Left lung (tissue), 4 donors: ENCODE measurements at regions not wholly inside any gene's neighbourhood (a gene's known extent, or its start where the extent isn't known, plus 50 kb on each side); places are given as distances from the start of the nearest gene placed in this dataset.

Experiments
- ATAC-seq: fragments of 200-7000 bp; cut with Tn5 transposase; one replicate; pipeline ENCODE4 v1.9.1; 2020; ENCODE audit warnings: moderate library complexity
- DNase-seq, 4 donors: peaks; one replicate each; pipeline ENCODE4 v3.0.0-alpha.2; 2013 to 2020
- H3K27ac ChIP-seq, 2 donors: fragments of 200-600 bp; sonication (generic) in 1 of 2; one replicate each; pipeline versions ENCODE4 v1.5.0 to v1.8.0; 2020 to 2021
- H3K27me3 ChIP-seq, 2 donors: fragments of 200-600 bp; sonication (generic) in 1 of 2; one replicate each; pipeline versions ENCODE4 v1.5.0 to v1.8.0; 2020 to 2021
- H3K36me3 ChIP-seq, 2 donors: fragments of 200-600 bp; sonication (generic) in 1 of 2; one replicate each; pipeline versions ENCODE4 v1.5.0 to v1.8.0; 2020 to 2021
- H3K4me1 ChIP-seq, 2 donors: fragments of 200-600 bp; one replicate each; pipeline ENCODE4 v1.8.0; 2021
- H3K4me3 ChIP-seq, 2 donors: fragments of 200-600 bp; sonication (generic) in 1 of 2; one replicate each; pipeline versions ENCODE4 v1.5.0 to v1.8.0; 2020 to 2021; ENCODE audit warnings: mild to moderate bottlenecking in 1 of 2
- H3K9me3 ChIP-seq, 2 donors: fragments of 200-600 bp; sonication (generic) in 1 of 2; one replicate each; pipeline versions ENCODE4 v1.5.0 to v1.8.0; 2020 to 2021
- CTCF ChIP-seq, 2 donors: fragments of 200-600 bp; sonication (generic) in 1 of 2; IDR thresholded peaks; one replicate each; pipeline versions ENCODE4 v1.5.0 to v1.8.0; 2021; ENCODE audit warnings: antibody characterized with exemption in 2 of 2
- intact Hi-C, 2 donors: fragments of 100-400 bp; cut with DNase I; formaldehyde crosslinking; loops; one replicate each; pipeline versions ENCODE4 v1.11.2 to v1.14.2; 2022
- donor health status: DM: no; HTN: yes; CAD: no.
- donor health status: DM: no; HTN: no; CAD: no.

GRCh38 chr5:39519079-39519478 lies 94.3 kb upstream of the DAB2 start:
- intact Hi-C loops: no loop called here
- no peaks in the 10 kb centered on the region for H3K9me3 ChIP-seq
- ATAC-seq: no peak
- H3K27me3 ChIP-seq: no peaks in the 10 kb centered on the region
- peaks cover 14 to 18% of the 10 kb centered on the region in 2 donors for H3K4me1 ChIP-seq
- no peaks in the 10 kb centered on the region for H3K36me3 ChIP-seq
- no peak overlapping the region for H3K4me3 ChIP-seq
- no peak overlapping the region for H3K27ac ChIP-seq
- no peak for TF ChIP-seq CTCF (IDR thresholded peaks at IDR 0.05)
- no peak for DNase-seq

- DNase-seq (no peak), ATAC-seq (no peak)
- no peak overlapping the region for H3K27ac ChIP-seq
- intact Hi-C loops: no loop called here
- H3K4me1 ChIP-seq: peaks cover 14 to 18% of the 10 kb centered on the region in 2 donors
- no peaks in the 10 kb centered on the region for H3K36me3 ChIP-seq
- no peaks in the 10 kb centered on the region for H3K9me3 ChIP-seq
- H3K4me3 ChIP-seq: no peak overlapping the region
- no peak for TF ChIP-seq CTCF (IDR thresholded peaks at IDR 0.05)
- no peaks in the 10 kb centered on the region for H3K27me3 ChIP-seq
Observed at GRCh38 chr5:39518516-39518915, 93.7 kb upstream of the DAB2 start.

DNA sequence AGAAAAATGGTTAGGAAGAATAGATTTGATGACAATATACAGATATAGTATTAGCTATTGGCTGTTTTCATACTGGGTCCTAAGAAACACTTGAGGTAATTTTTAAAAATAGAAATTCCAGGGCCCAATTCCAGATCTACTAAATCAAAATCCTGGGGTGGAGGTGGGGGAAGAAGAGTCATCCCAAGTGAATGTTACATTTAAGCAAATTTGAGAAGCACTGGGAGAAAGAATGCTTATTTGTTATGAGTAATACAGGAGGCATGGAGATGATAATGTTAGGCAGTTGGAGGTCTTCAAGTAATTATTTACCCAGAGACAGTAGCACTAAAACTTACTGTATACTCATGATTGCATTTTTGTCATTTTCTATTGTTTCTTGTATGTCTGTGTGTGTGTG lies 93.0 kb upstream of the DAB2 start:
- TF ChIP-seq CTCF (IDR thresholded peaks at IDR 0.05): no peak

GRCh38 chr5:39515881-39516280 lies 91.1 kb upstream of the DAB2 start:
- Histone ChIP-seq H3K27me3 (no peaks in the 10 kb centered on the region), H3K9me3 (no peaks in the 10 kb centered on the region), H3K4me3 (no peak overlapping the region), H3K36me3 (no peaks in the 10 kb centered on the region), H3K27ac (no peak overlapping the region), H3K4me1 (peaks cover 14 to 18% of the 10 kb centered on the region in 2 donors)
- no peak for TF ChIP-seq CTCF (IDR thresholded peaks at IDR 0.05)
- intact Hi-C loops: no loop called here
- ATAC-seq (no peak), DNase-seq (no peak)

More for the DNA sequence above, 93.0 kb upstream of the DAB2 start:
- Histone ChIP-seq H3K36me3 (no peaks in the 10 kb centered on the region), H3K9me3 (no peaks in the 10 kb centered on the region), H3K4me3 (no peak overlapping the region), H3K27me3 (no peaks in the 10 kb centered on the region), H3K4me1 (peaks cover 14 to 18% of the 10 kb centered on the region in 2 donors), H3K27ac (no peak overlapping the region)
- DNase-seq (no peak), ATAC-seq (no peak)
- intact Hi-C loops: no loop called here

DNA sequence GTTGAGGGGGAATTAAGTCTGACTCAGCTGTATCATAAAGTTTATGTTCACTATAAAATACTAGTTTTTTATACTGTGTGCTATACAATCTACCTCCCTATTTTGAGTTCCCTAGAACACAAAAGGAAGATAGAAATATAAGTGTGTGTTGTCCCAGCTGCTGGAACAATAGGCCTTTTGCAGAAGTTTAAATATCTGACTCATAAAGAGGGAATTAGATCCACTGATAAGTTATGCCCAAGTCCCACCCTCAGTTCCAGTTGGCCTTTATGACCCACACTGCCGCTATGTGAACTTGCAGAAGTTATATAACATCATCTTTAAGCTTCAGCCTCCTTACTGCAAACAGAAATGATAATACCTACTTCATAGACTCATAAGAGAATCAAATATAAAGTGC lies 88.5 kb upstream of the DAB2 start:
- Histone ChIP-seq H3K27ac (no peak overlapping the region), H3K4me1 (no peaks in the 10 kb centered on the region), H3K27me3 (no peaks in the 10 kb centered on the region), H3K4me3 (no peak overlapping the region), H3K36me3 (no peaks in the 10 kb centered on the region), H3K9me3 (no peaks in the 10 kb centered on the region)
- intact Hi-C loops: no loop called here
- ATAC-seq: peak; percentile 25
- no peak for TF ChIP-seq CTCF (IDR thresholded peaks at IDR 0.05)
- no peak for DNase-seq
